SK-N-SH treated with all-trans-retinoic acid at 6 μM for 48 hours (cell line): ENCODE measurements at regions not wholly inside any gene's neighbourhood (a gene's known extent, or its start where the extent isn't known, plus 50 kb on each side); places are given as distances from the start of the nearest gene placed in this dataset.

Experiments used
- BACH2 ChIP-seq: fragments of 250-450 bp; sonication (Bioruptor Pico); IDR thresholded peaks from 2 replicates; pipeline ENCODE4 v1.9.0; 2021; ENCODE audit warnings: mild to moderate bottlenecking, borderline replicate concordance
- CSDC2 ChIP-seq: fragments of 250-450 bp; sonication (Bioruptor Pico); IDR thresholded peaks from 2 replicates; pipeline ENCODE4 v1.5.0; 2020; ENCODE audit warnings: mild to moderate bottlenecking, moderate library complexity
- ESRRG ChIP-seq: fragments of 250-450 bp; sonication (Bioruptor Pico); IDR thresholded peaks from 2 replicates; pipeline ENCODE4 v1.6.1; 2021; ENCODE audit warnings: mild to moderate bottlenecking
- OSR1 ChIP-seq: fragments of 250-450 bp; sonication (Bioruptor Pico); IDR thresholded peaks from 2 replicates; pipeline ENCODE4 v1.8.0; 2022; ENCODE audit warnings: moderate library complexity, mild to moderate bottlenecking, inconsistent platforms
- PATZ1 ChIP-seq: fragments of 250-450 bp; sonication (Bioruptor Pico); IDR thresholded peaks from 2 replicates; pipeline ENCODE4 v1.8.0; 2020; ENCODE audit warnings: mild to moderate bottlenecking, moderate library complexity, borderline replicate concordance
- POU6F1 ChIP-seq: fragments of 250-450 bp; sonication (Bioruptor Pico); IDR thresholded peaks from 2 replicates; pipeline ENCODE4 v1.8.0; 2021; ENCODE audit warnings: low read depth, mild to moderate bottlenecking, moderate library complexity, borderline replicate concordance
- RARB ChIP-seq: fragments of 250-450 bp; sonication (Bioruptor Pico); IDR thresholded peaks from 2 replicates; pipeline ENCODE4 v1.8.0; 2021; ENCODE audit warnings: mild to moderate bottlenecking, moderate library complexity
- TOX ChIP-seq: fragments of 250-450 bp; sonication (Bioruptor Pico); IDR thresholded peaks from 2 replicates; pipeline ENCODE4 v1.8.0; 2021; ENCODE audit warnings: mild to moderate bottlenecking, moderate library complexity, borderline replicate concordance
- ZC3H10 ChIP-seq: fragments of 250-450 bp; sonication (Bioruptor Pico); IDR thresholded peaks from 2 replicates; pipeline ENCODE4 v1.5.1; 2021; ENCODE audit warnings: mild to moderate bottlenecking, moderate library complexity

GRCh38 chr17:73783382-73783766, 139.1 kb upstream of the SDK2 start:
- TF ChIP-seq CSDC2 (CRISPR knock-in tag) (no peak), ESRRG (no peak), PATZ1 (CRISPR knock-in tag) (no peak), ZC3H10 (CRISPR knock-in tag) (no peak), POU6F1 (CRISPR knock-in tag) (no peak), BACH2 (no peak), OSR1 (CRISPR knock-in tag) (no peak), TOX (no peak), RARB (CRISPR knock-in tag) (no peak)
